ENCODE measurements at regions not wholly inside any gene's neighbourhood (a gene's known extent, or its start where the extent isn't known, plus 50 kb on each side); places are given as distances from the start of the nearest gene placed in this dataset.

DNA sequence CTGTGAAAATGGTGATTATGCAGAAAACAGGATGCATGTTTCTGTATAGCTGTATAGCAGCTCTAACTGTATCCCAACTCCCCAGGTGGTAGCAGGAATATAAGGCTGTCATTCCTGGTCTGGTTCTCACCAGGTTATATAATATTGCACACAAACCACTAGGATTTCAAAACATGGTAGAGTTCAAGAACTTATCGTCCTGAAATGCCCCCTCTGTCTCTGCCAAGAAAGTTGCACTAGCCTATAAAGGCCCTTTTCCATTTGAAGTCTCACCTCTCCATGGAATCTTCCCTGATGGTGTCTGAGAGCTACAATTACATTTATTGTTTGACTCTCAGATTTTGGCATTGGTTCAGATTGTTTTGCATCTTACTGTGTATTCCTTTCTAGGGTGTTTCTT, 184.9 kb upstream of the FAM78B start:
- Histone ChIP-seq H3K4me3 (ENCODE audit: low read depth, low read length) (no peak overlapping the region), H3K79me2 (ENCODE audit: control insufficient read depth, insufficient read depth, low read length, unreplicated experiment) (no peaks in the 10 kb centered on the region), H3K36me3 (ENCODE audit: insufficient read depth, low read length) (no peaks in the 10 kb centered on the region), H3K4me1 (ENCODE audit: control insufficient read depth, insufficient read depth, low read length, unreplicated experiment) (no peaks in the 10 kb centered on the region), H3K27ac (ENCODE audit: low read depth, low read length) (no peak overlapping the region), H3K27me3 (ENCODE audit: insufficient read depth, low read length) (no peaks in the 10 kb centered on the region), H2AFZ (ENCODE audit: low read length, unreplicated experiment) (no peak overlapping the region)

GRCh38 chr1:166353213-166353612, 186.4 kb upstream of the FAM78B start:
- Histone ChIP-seq H3K27ac (ENCODE audit: low read depth, low read length) (no peak overlapping the region), H3K4me3 (ENCODE audit: low read depth, low read length) (no peak overlapping the region), H2AFZ (ENCODE audit: low read length, unreplicated experiment) (no peak overlapping the region), H3K27me3 (ENCODE audit: insufficient read depth, low read length) (no peaks in the 10 kb centered on the region), H3K4me1 (ENCODE audit: control insufficient read depth, insufficient read depth, low read length, unreplicated experiment) (no peaks in the 10 kb centered on the region), H3K36me3 (ENCODE audit: insufficient read depth, low read length) (no peaks in the 10 kb centered on the region), H3K79me2 (ENCODE audit: control insufficient read depth, insufficient read depth, low read length, unreplicated experiment) (no peaks in the 10 kb centered on the region)

DNA sequence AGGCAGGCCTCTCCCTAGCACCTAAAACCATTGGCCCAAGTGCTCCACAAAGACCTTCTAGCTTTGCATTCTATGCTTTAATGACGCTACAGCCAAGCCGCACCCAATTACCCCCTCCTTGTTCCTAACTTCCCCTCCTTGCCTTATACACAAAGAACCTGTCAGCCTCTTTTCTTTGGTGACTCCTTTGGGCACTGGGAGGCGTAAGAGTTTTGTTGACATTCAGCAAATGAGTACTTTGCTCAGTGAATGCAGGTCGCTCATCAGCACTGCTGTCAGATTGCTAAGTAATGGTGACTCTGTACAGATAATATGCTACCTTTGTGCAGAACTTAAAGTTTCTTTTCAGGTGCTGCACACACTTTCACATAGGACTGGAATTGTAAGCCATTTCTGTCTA, 187.6 kb upstream of the FAM78B start:
- Histone ChIP-seq H2AFZ (ENCODE audit: low read length, unreplicated experiment) (no peak overlapping the region), H3K36me3 (ENCODE audit: insufficient read depth, low read length) (no peaks in the 10 kb centered on the region), H3K4me1 (ENCODE audit: control insufficient read depth, insufficient read depth, low read length, unreplicated experiment) (no peaks in the 10 kb centered on the region), H3K79me2 (ENCODE audit: control insufficient read depth, insufficient read depth, low read length, unreplicated experiment) (no peaks in the 10 kb centered on the region), H3K27ac (ENCODE audit: low read depth, low read length) (no peak overlapping the region), H3K4me3 (ENCODE audit: low read depth, low read length) (no peak overlapping the region), H3K27me3 (ENCODE audit: insufficient read depth, low read length) (no peaks in the 10 kb centered on the region)

GRCh38 chr1:166365081-166365480, 198.3 kb upstream of the FAM78B start:
- H3K36me3 ChIP-seq (ENCODE audit: insufficient read depth, low read length) = no peaks in the 10 kb centered on the region
- H3K79me2 ChIP-seq (ENCODE audit: control insufficient read depth, insufficient read depth, low read length, unreplicated experiment) = no peaks in the 10 kb centered on the region
- H3K4me1 ChIP-seq (ENCODE audit: control insufficient read depth, insufficient read depth, low read length, unreplicated experiment) = no peaks in the 10 kb centered on the region
- H2AFZ ChIP-seq (ENCODE audit: low read length, unreplicated experiment) = no peak overlapping the region
- H3K27ac ChIP-seq (ENCODE audit: low read depth, low read length) = no peak overlapping the region
- H3K4me3 ChIP-seq (ENCODE audit: low read depth, low read length) = no peak overlapping the region
- H3K27me3 ChIP-seq (ENCODE audit: insufficient read depth, low read length) = no peaks in the 10 kb centered on the region

GRCh38 chr1:166368030-166368429, 201.2 kb upstream of the FAM78B start:
- Histone ChIP-seq H3K27ac (ENCODE audit: low read depth, low read length) (no peak overlapping the region), H3K4me1 (ENCODE audit: control insufficient read depth, insufficient read depth, low read length, unreplicated experiment) (no peaks in the 10 kb centered on the region), H3K79me2 (ENCODE audit: control insufficient read depth, insufficient read depth, low read length, unreplicated experiment) (no peaks in the 10 kb centered on the region), H3K27me3 (ENCODE audit: insufficient read depth, low read length) (no peaks in the 10 kb centered on the region), H2AFZ (ENCODE audit: low read length, unreplicated experiment) (no peak overlapping the region), H3K36me3 (ENCODE audit: insufficient read depth, low read length) (no peaks in the 10 kb centered on the region), H3K4me3 (ENCODE audit: low read depth, low read length) (no peak overlapping the region)

GRCh38 chr1:166377896-166378295, 211.1 kb upstream of the FAM78B start:
- Histone ChIP-seq H3K4me1 (ENCODE audit: control insufficient read depth, insufficient read depth, low read length, unreplicated experiment) (no peaks in the 10 kb centered on the region), H3K36me3 (ENCODE audit: insufficient read depth, low read length) (no peaks in the 10 kb centered on the region), H2AFZ (ENCODE audit: low read length, unreplicated experiment) (no peak overlapping the region), H3K4me3 (ENCODE audit: low read depth, low read length) (no peak overlapping the region), H3K27ac (ENCODE audit: low read depth, low read length) (no peak overlapping the region), H3K27me3 (ENCODE audit: insufficient read depth, low read length) (no peaks in the 10 kb centered on the region), H3K79me2 (ENCODE audit: control insufficient read depth, insufficient read depth, low read length, unreplicated experiment) (no peaks in the 10 kb centered on the region)

DNA sequence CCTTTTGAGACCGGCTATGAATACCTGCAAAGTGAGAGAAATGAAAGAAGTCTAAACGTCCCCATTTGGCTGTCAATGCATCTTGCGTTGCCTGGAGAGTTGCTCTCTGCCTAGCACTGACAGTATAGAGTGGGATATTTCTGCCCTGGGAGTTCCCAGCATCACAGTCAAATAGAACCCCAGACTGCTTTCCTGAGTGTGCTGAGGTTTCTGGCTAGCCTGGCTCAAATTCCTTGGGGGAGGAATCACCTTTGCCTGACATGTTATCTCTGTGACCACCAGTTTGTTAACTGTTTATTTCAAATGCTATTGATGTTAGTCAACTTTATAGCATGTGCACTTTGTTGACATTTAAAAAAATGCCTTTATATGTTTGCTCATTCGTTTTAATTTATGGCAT, 212.0 kb upstream of the FAM78B start:
- Histone ChIP-seq H3K79me2 (ENCODE audit: control insufficient read depth, insufficient read depth, low read length, unreplicated experiment) (no peaks in the 10 kb centered on the region), H3K4me1 (ENCODE audit: control insufficient read depth, insufficient read depth, low read length, unreplicated experiment) (no peaks in the 10 kb centered on the region), H3K4me3 (ENCODE audit: low read depth, low read length) (no peak overlapping the region), H2AFZ (ENCODE audit: low read length, unreplicated experiment) (no peak overlapping the region), H3K36me3 (ENCODE audit: insufficient read depth, low read length) (no peaks in the 10 kb centered on the region), H3K27me3 (ENCODE audit: insufficient read depth, low read length) (no peaks in the 10 kb centered on the region), H3K27ac (ENCODE audit: low read depth, low read length) (no peak overlapping the region)

DNA sequence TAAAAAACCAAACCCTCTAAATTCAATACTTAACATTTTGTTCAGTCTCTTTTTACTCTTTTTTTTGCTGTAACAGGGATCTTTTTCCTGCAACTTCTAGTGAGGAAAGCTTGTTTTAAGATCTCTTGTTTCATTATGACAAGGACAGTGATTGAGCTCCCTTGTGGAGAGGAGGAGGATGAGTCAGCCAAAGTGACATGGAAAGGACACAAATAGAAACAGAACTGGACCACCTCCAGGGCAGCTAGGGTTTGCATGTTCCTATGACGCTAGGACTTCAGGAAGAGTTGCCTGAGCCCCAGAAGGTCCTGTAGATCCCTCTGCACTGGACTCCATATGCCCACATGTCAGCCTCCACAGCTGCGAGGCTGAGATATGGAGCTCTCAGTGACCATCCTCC, 212.6 kb upstream of the FAM78B start:
- H3K27ac ChIP-seq (ENCODE audit: low read depth, low read length) = no peak overlapping the region
- H3K27me3 ChIP-seq (ENCODE audit: insufficient read depth, low read length) = no peaks in the 10 kb centered on the region
- H3K4me1 ChIP-seq (ENCODE audit: control insufficient read depth, insufficient read depth, low read length, unreplicated experiment) = no peaks in the 10 kb centered on the region
- H3K4me3 ChIP-seq (ENCODE audit: low read depth, low read length) = no peak overlapping the region
- no peaks in the 10 kb centered on the region for H3K79me2 ChIP-seq (ENCODE audit: control insufficient read depth, insufficient read depth, low read length, unreplicated experiment)
- no peaks in the 10 kb centered on the region for H3K36me3 ChIP-seq (ENCODE audit: insufficient read depth, low read length)
- H2AFZ ChIP-seq (ENCODE audit: low read length, unreplicated experiment) = no peak overlapping the region

GRCh38 chr1:166383137-166383536, 216.3 kb upstream of the FAM78B start:
- Histone ChIP-seq H3K27ac (ENCODE audit: low read depth, low read length) (no peak overlapping the region), H3K4me1 (ENCODE audit: control insufficient read depth, insufficient read depth, low read length, unreplicated experiment) (no peaks in the 10 kb centered on the region), H3K27me3 (ENCODE audit: insufficient read depth, low read length) (no peaks in the 10 kb centered on the region), H2AFZ (ENCODE audit: low read length, unreplicated experiment) (no peak overlapping the region), H3K79me2 (ENCODE audit: control insufficient read depth, insufficient read depth, low read length, unreplicated experiment) (no peaks in the 10 kb centered on the region), H3K36me3 (ENCODE audit: insufficient read depth, low read length) (no peaks in the 10 kb centered on the region), H3K4me3 (ENCODE audit: low read depth, low read length) (no peak overlapping the region)

- H3K27me3 ChIP-seq (ENCODE audit: insufficient read depth, low read length) = no peaks in the 10 kb centered on the region
- no peaks in the 10 kb centered on the region for H3K79me2 ChIP-seq (ENCODE audit: control insufficient read depth, insufficient read depth, low read length, unreplicated experiment)
- H3K27ac ChIP-seq (ENCODE audit: low read depth, low read length) = no peak overlapping the region
- H2AFZ ChIP-seq (ENCODE audit: low read length, unreplicated experiment) = no peak overlapping the region
- H3K4me3 ChIP-seq (ENCODE audit: low read depth, low read length) = no peak overlapping the region
- no peaks in the 10 kb centered on the region for H3K36me3 ChIP-seq (ENCODE audit: insufficient read depth, low read length)
- no peaks in the 10 kb centered on the region for H3K4me1 ChIP-seq (ENCODE audit: control insufficient read depth, insufficient read depth, low read length, unreplicated experiment)
Measured at GRCh38 chr1:166383635-166384346, 217.0 kb upstream of the FAM78B start.

DNA sequence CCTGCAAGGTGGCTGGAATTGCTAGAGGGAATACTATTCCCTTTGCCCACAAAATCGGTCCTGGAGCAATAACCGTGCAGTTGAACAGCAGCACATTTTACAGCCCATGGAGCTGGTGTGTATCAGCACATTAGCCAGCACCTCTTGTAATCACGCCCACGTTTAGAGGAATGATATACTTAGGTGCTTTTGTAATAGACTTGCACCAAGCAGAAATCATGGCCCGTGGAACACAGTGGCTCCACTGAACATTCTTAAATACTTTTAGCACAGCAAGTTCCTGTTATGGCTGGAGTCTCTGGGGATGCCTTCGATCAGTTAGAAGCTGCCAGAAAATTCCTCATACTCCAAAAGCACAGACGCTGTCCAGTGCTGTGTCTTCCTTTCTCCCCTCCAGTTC, 218.1 kb upstream of the FAM78B start:
- H3K4me3 ChIP-seq (ENCODE audit: low read depth, low read length) = no peak overlapping the region
- H3K27me3 ChIP-seq (ENCODE audit: insufficient read depth, low read length) = no peaks in the 10 kb centered on the region
- no peaks in the 10 kb centered on the region for H3K79me2 ChIP-seq (ENCODE audit: control insufficient read depth, insufficient read depth, low read length, unreplicated experiment)
- no peak overlapping the region for H2AFZ ChIP-seq (ENCODE audit: low read length, unreplicated experiment)
- H3K36me3 ChIP-seq (ENCODE audit: insufficient read depth, low read length) = no peaks in the 10 kb centered on the region
- no peaks in the 10 kb centered on the region for H3K4me1 ChIP-seq (ENCODE audit: control insufficient read depth, insufficient read depth, low read length, unreplicated experiment)
- H3K27ac ChIP-seq (ENCODE audit: low read depth, low read length) = no peak overlapping the region

All from ACC112 (cell line).